HCT116 (cell line): ENCODE measurements at regions not wholly inside any gene's neighbourhood (a gene's known extent, or its start where the extent isn't known, plus 50 kb on each side); places are given as distances from the start of the nearest gene placed in this dataset.

ENCODE experiments used
- ATAC-seq: fragments of 200-7000 bp; cut with Tn5 transposase; 2 replicates; pipeline ENCODE4 v1.9.1; 2020; ENCODE audit warnings: mild to moderate bottlenecking, moderate library complexity
- BruUV-seq: library from RNA; stranded (reverse); fragments of 400-500 nt; replicated peaks from 2 replicates; lab custom pipeline; 2021; lab: Mats Ljungman, UMichigan
- CTCF ChIA-PET: fragments of 300-600 bp; sonication (Branson Sonifier 250); formaldehyde crosslinking; loops from one replicate; lab custom pipeline; 2021; ENCODE audit warnings: antibody characterized with exemption; lab: Charles Lee
- POLR2A ChIA-PET: fragments of 300-600, 350-600 bp; sonication (Branson Sonifier 250); formaldehyde crosslinking; loops from one replicate; lab custom pipeline; 2021; ENCODE audit warnings: antibody characterized with exemption; lab: Charles Lee
- RAD21 ChIA-PET, 2 experiments: fragments of 300-600 bp; sonication (Branson Sonifier 250); formaldehyde crosslinking; loops; one replicate each; lab custom pipeline; 2023; ENCODE audit warnings: low total read pairs in 2 of 2; ENCODE audit not compliant: uncharacterized antibody in 2 of 2, unreplicated experiment in 2 of 2, low non-redundant PET in 1 of 2; lab: Charles Lee
- DNase-seq: peaks from one replicate; pipeline ENCODE4 v3.0.0-alpha.2; 2010; ENCODE audit warnings: low read depth, low spot score
- H2AFZ ChIP-seq: fragments of 200-600 bp; shearing (Covaris generic), sonication (generic); 2 replicates; pipeline ENCODE4 v1.6.1; 2017; ENCODE audit warnings: low read depth, mixed run types, mixed read lengths, antibody characterized with exemption, low read length; ENCODE audit not compliant: poor library complexity, severe bottlenecking
- H3K27ac ChIP-seq: 2 replicates; pipeline ENCODE4 v1.5.1; 2012; ENCODE audit warnings: low read depth, low read length
- H3K27me3 ChIP-seq: fragments of 200-600 bp; sonication (generic); 2 replicates; pipeline ENCODE4 v1.6.1; 2016; ENCODE audit warnings: mixed run types, low read length, mixed read lengths; ENCODE audit not compliant: insufficient read depth
- H3K36me3 ChIP-seq, 2 experiments: fragments of 200-500 bp in 1 of 2; fragments of 200-600 bp in 1 of 2; sonication (Bioruptor generic) in 1 of 2; sonication (generic) in 1 of 2; 2 replicates each; pipeline versions ENCODE4 v1.5.1 to v1.6.1; 2014 to 2016; ENCODE audit warnings: low read length in 2 of 2, inconsistent platforms in 1 of 2, mixed read lengths in 1 of 2, mixed run types in 1 of 2; ENCODE audit not compliant: insufficient read depth in 2 of 2, control insufficient read depth in 1 of 2
- H3K4me1 ChIP-seq, 2 experiments: fragments of 200-600 bp in 1 of 2; sonication (generic) in 1 of 2; 2 replicates each; pipeline versions ENCODE4 v1.5.1 to v1.6.1; 2012 to 2017; ENCODE audit warnings: low read length in 2 of 2, inconsistent platforms in 1 of 2, mild to moderate bottlenecking in 1 of 2, mixed read lengths in 1 of 2, mixed run types in 1 of 2, moderate library complexity in 1 of 2; ENCODE audit not compliant: insufficient read depth in 2 of 2, control insufficient read depth in 1 of 2
- H3K4me2 ChIP-seq: fragments of 200-600 bp; sonication (generic); 2 replicates; pipeline ENCODE4 v1.6.1; 2017; ENCODE audit warnings: mixed run types, low read length, mixed read lengths
- H3K4me3 ChIP-seq, 2 experiments: fragments of 200-600 bp in 1 of 2; sonication (generic) in 1 of 2; replicated peaks in 1 of 2; 2 replicates each; pipeline ENCODE4 v1.5.1; 2011 to 2016; ENCODE audit warnings: low read length in 2 of 2, control low read depth in 1 of 2, low read depth in 1 of 2, mild to moderate bottlenecking in 1 of 2, mixed read lengths in 1 of 2, mixed run types in 1 of 2
- H3K79me2 ChIP-seq: fragments of 200-600 bp; sonication (generic); 2 replicates; pipeline ENCODE4 v1.6.1; 2017; ENCODE audit warnings: mild to moderate bottlenecking, mixed run types, low read length, moderate library complexity, mixed read lengths; ENCODE audit not compliant: insufficient read depth
- H3K9ac ChIP-seq: fragments of 200-600 bp; sonication (generic); 2 replicates; pipeline ENCODE4 v1.6.1; 2016; ENCODE audit warnings: low read length, mixed read lengths
- H3K9me2 ChIP-seq: fragments of 200-600 bp; sonication (generic), shearing (Covaris generic); 2 replicates; pipeline ENCODE4 v1.6.1; 2017; ENCODE audit warnings: mixed run types, mild to moderate bottlenecking, moderate library complexity; ENCODE audit not compliant: insufficient read depth
- H3K9me3 ChIP-seq, 2 experiments: fragments of 200-500 bp in 1 of 2; fragments of 200-600 bp in 1 of 2; sonication (Bioruptor generic) in 1 of 2; sonication (generic) in 1 of 2; 2 replicates each; pipeline ENCODE4 v1.6.1; 2014 to 2017; ENCODE audit warnings: low read length in 2 of 2, mixed read lengths in 2 of 2, inconsistent platforms in 1 of 2, low read depth in 1 of 2, mild to moderate bottlenecking in 1 of 2, mixed run types in 1 of 2, moderate library complexity in 1 of 2; ENCODE audit not compliant: control insufficient read depth in 1 of 2, insufficient read depth in 1 of 2
- H4K20me1 ChIP-seq: fragments of 200-600 bp; sonication (generic), shearing (Covaris generic); 2 replicates; pipeline ENCODE4 v1.6.1; 2017; ENCODE audit warnings: mixed run types, mild to moderate bottlenecking, moderate library complexity; ENCODE audit not compliant: insufficient read depth
- CBX3 ChIP-seq: IDR thresholded peaks from 2 replicates; pipeline ENCODE4 v1.6.1; 2012; ENCODE audit warnings: low read depth
- CEBPB ChIP-seq: IDR thresholded peaks from 2 replicates; pipeline ENCODE4 v1.6.1; 2012; ENCODE audit warnings: low read depth
- EGR1 ChIP-seq: IDR thresholded peaks from 2 replicates; pipeline ENCODE4 v1.6.1; 2012; ENCODE audit warnings: low read depth
- ELF1 ChIP-seq: IDR thresholded peaks from 2 replicates; pipeline ENCODE4 v1.6.1; 2012; ENCODE audit warnings: low read depth, borderline replicate concordance
- EZH2 ChIP-seq: fragments of 200-600 bp; sonication (generic); IDR thresholded peaks from 2 replicates; pipeline ENCODE4 v1.6.1; 2017; ENCODE audit warnings: antibody characterized with exemption, mixed run types
- EZH2phosphoT487 ChIP-seq: fragments of 200-600 bp; IDR thresholded peaks from 2 replicates; pipeline ENCODE4 v1.6.1; 2018; ENCODE audit warnings: antibody characterized with exemption, borderline replicate concordance
- FOSL1 ChIP-seq: IDR thresholded peaks from 2 replicates; pipeline ENCODE4 v1.6.1; 2012; ENCODE audit warnings: low read depth
- JUND ChIP-seq: IDR thresholded peaks from 2 replicates; pipeline ENCODE4 v1.6.1; 2012
- POLR2A ChIP-seq: IDR thresholded peaks from 2 replicates; pipeline ENCODE4 v1.7.0; 2011; ENCODE audit warnings: borderline replicate concordance; ENCODE audit not compliant: insufficient read depth, insufficient read length; ENCODE audit errors: extremely low read depth
- POLR2AphosphoS5 ChIP-seq: IDR thresholded peaks from 2 replicates; pipeline ENCODE4 v1.6.1; 2011; ENCODE audit warnings: mild to moderate bottlenecking, low read depth, low read length, moderate library complexity
- RAD21 ChIP-seq: IDR thresholded peaks from 2 replicates; pipeline ENCODE4 v1.6.1; 2012; ENCODE audit warnings: low read depth, mild to moderate bottlenecking
- REST ChIP-seq: IDR thresholded peaks from 2 replicates; pipeline ENCODE4 v1.6.1; 2012; ENCODE audit warnings: low read depth
- SIN3A ChIP-seq: IDR thresholded peaks from 2 replicates; pipeline ENCODE4 v1.6.1; 2012; ENCODE audit warnings: low read depth
- SP1 ChIP-seq: IDR thresholded peaks from 2 replicates; pipeline ENCODE4 v1.6.1; 2012; ENCODE audit warnings: low read depth
- SRF ChIP-seq: IDR thresholded peaks from 2 replicates; pipeline ENCODE4 v1.6.1; 2012; ENCODE audit warnings: low read depth
- TCF7L2 ChIP-seq: IDR thresholded peaks from 2 replicates; pipeline ENCODE4 v1.7.0; 2011; ENCODE audit warnings: borderline replicate concordance, inconsistent platforms; ENCODE audit not compliant: insufficient read depth, insufficient read length; ENCODE audit errors: extremely low read depth
- YY1 ChIP-seq: IDR thresholded peaks from 2 replicates; pipeline ENCODE4 v1.6.1; 2011; ENCODE audit warnings: low read length, low read depth, moderate library complexity, mild to moderate bottlenecking; ENCODE audit not compliant: insufficient replicate concordance; ENCODE audit errors: extremely low read depth
- ZBTB33 ChIP-seq: IDR thresholded peaks from 2 replicates; pipeline ENCODE4 v1.6.1; 2011; ENCODE audit warnings: mild to moderate bottlenecking, low read length, moderate library complexity; ENCODE audit not compliant: insufficient replicate concordance; ENCODE audit errors: extremely low read depth
- intact Hi-C: fragments of 100-400 bp; cut with micrococcal nuclease; formaldehyde crosslinking; loops from 2 replicates; pipeline ENCODE4 v1.10.0; 2022
- TF ChIP-seq, protein P1 (sequence below): IDR thresholded peaks from 2 replicates; pipeline ENCODE4 v1.6.1; 2012
- TF ChIP-seq, protein P2 (sequence below): IDR thresholded peaks from 2 replicates; pipeline ENCODE4 v1.6.1; 2012

DNA sequence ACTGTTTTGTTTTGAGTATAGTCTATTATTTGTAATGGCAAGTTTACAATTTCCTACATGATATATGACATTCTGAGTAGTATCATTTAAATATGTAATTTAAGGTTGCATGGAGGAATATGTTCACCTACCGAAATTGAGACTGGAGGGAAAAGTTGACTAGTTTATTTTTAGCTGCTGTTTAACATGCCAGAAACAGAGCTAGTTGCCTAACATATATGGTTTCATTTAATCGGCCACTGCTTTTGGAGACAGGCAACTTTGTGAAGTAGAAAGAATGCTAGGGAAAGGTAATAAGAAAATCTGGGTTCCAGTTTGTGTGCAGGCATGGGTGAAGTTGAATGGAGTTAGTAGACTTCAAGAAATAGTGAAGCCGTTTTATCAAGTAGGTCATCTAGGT lies 342.1 kb upstream of the CBLB start:
- Histone ChIP-seq H3K4me3 (no peak overlapping the region), H2AFZ (no peak overlapping the region), H3K9me3 (no peaks in the 10 kb centered on the region), H4K20me1 (no peaks in the 10 kb centered on the region), H3K27me3 (no peaks in the 10 kb centered on the region), H3K36me3 (no peaks in the 10 kb centered on the region), H3K27ac (no peak overlapping the region), H3K9me2 (no peaks in the 10 kb centered on the region), H3K4me1 (no peaks in the 10 kb centered on the region; a peak in 1 of 4 replicates), H3K79me2 (no peaks in the 10 kb centered on the region), H3K4me2 (no peak overlapping the region), H3K9ac (no peak overlapping the region)
- CTCF ChIA-PET: no interaction called here
- POLR2A ChIA-PET: no interaction called here
- TF ChIP-seq CBX3: no peak
- TF ChIP-seq SIN3A: no peak
- TF ChIP-seq ZBTB33: no peak
- no peak for TF ChIP-seq JUND
- no peak for TF ChIP-seq EGR1
- TF ChIP-seq YY1: no peak
- TF ChIP-seq POLR2A: no peak
- TF ChIP-seq SRF: no peak
- TF ChIP-seq RAD21: no peak
- TF ChIP-seq, protein P1, sequence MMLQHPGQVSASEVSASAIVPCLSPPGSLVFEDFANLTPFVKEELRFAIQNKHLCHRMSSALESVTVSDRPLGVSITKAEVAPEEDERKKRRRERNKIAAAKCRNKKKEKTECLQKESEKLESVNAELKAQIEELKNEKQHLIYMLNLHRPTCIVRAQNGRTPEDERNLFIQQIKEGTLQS: no peak
- no peak for TF ChIP-seq SP1
- TF ChIP-seq EZH2: no peak
- no peak for TF ChIP-seq FOSL1
- TF ChIP-seq POLR2AphosphoS5: no peak
- no peak for TF ChIP-seq CEBPB
- TF ChIP-seq, protein P2, sequence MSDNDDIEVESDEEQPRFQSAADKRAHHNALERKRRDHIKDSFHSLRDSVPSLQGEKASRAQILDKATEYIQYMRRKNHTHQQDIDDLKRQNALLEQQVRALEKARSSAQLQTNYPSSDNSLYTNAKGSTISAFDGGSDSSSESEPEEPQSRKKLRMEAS: no peak
- TF ChIP-seq EZH2phosphoT487: no peak
- TF ChIP-seq ELF1: no peak
- TF ChIP-seq TCF7L2: no peak
- TF ChIP-seq REST: no peak
- no TSS peak for BruUV-seq
- intact Hi-C loops: no loop called here
- RAD21 ChIA-PET: interaction anchor here (0.5 to 0.6 kb wide), 2 partner anchors 41 to 467 kb away, joined by 3 read pairs; no protein-coding TSS in a partner anchor
- no peak for DNase-seq
- no peak for ATAC-seq
